ENCODE measurements at regions not wholly inside any gene's neighbourhood (a gene's known extent, or its start where the extent isn't known, plus 50 kb on each side); places are given as distances from the start of the nearest gene placed in this dataset.

GRCh38 chr22:49449811-49450446 lies 377.7 kb downstream of the BRD1 start:
- no peak for DNase-seq

- no peak for DNase-seq
Measured at GRCh38 chr22:49449377-49449776, 378.3 kb downstream of the BRD1 start.

GRCh38 chr22:49448526-49448925 lies 379.1 kb downstream of the BRD1 start:
- DNase-seq = no peak

DNA sequence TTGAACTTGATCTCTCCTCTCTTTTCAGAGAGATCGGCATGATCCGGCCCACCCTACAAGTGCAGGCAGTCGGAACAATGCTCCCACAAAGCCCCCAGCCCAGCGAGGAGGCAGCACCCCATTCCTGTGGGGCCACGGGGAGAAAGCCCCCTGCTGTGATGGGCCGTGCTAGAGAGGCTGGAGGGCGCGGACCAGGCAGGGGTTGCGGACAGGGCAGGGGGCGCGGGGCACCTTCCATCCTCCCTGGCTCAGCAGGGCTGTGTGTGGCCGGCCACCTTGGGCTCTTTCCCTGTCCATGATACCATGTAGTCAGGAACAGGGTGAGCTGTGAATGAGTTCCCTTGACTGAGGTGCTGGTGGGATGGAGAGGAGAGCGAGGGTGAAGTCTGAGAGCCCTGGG lies 379.8 kb downstream of the BRD1 start:
- no peak for DNase-seq

DNA sequence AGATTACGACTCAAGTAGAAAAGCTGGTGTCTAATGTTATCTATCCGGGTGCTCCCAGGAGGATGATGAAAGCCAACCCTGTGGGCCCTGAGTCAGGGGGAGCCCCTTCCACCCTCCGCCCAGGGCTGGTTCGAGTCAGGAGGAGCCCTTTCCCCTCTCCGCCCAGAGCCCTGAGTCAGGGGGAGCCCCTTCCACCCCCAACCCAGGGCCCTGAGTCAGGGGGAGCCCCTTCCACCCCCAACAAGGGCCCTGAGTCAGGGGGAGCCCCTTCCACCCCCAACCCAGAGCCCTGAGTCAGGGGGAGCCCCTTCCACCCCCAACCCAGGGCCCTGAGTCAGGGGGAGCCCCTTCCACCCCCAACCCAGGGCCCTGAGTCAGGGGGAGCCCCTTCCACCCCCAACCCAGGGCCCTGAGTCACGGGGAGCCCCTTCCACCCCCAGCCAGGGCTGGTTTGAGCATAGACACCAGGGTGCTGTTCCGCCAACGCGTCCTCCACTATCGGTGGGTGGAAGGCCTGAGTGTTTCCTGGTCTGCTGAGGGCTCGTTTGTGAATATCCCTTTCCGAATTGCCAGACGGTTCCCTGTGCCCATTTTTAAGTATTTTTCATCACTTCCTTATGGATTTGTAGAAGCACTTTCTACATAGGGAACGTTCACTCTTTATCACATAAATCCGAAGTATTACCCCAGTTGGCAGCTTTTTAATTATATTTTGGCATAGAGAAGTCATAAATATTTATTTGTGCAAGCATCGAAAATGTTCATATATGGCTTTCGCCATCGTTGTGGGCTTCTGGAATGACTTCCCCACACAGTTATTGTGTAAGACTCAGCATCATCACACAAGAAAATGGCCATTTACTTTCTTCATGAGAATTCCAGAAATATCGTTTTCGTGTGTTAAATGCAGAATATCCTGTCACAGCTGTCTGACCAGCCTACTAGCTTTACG lies 380.6 kb downstream of the BRD1 start:
- no peak for DNase-seq

- no peak for DNase-seq
Measured at GRCh38 chr22:49446145-49446758, 381.4 kb downstream of the BRD1 start.

- no peak for DNase-seq
Measured at GRCh38 chr22:49444781-49445180, 382.9 kb downstream of the BRD1 start.

- DNase-seq = no peak
Measured at GRCh38 chr22:49440931-49441330, 386.7 kb downstream of the BRD1 start.

DNA sequence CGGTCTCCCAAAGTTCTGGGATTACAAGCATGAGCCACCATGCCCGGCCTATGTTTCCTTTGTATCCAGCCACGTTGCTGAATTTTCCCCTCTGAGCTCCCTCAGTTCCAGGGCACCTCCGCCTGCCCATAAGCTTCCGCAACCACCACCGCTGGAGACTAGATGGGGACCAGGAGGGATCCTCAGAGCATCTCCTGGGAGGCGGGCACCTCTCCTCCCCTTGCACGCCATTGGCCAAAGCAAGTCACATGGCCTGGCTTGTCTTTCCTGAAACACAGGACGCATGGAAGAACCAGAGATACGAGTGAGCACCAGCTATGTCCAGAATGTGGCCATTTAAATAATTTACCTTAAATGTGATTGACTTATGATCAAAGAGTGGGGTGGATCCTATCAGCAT lies 388.3 kb downstream of the BRD1 start:
- no peak for DNase-seq

GRCh38 chr22:49437956-49438355 lies 389.7 kb downstream of the BRD1 start:
- no peak for DNase-seq

GRCh38 chr22:49437356-49437755 lies 390.3 kb downstream of the BRD1 start:
- no peak for DNase-seq

- DNase-seq = no peak
Measured at GRCh38 chr22:49436056-49436455, 391.6 kb downstream of the BRD1 start.

GRCh38 chr22:49435596-49435995 lies 392.1 kb downstream of the BRD1 start:
- DNase-seq = no peak

GRCh38 chr22:49433717-49434611 lies 393.7 kb downstream of the BRD1 start:
- no peak for DNase-seq

GRCh38 chr22:49432897-49433443 lies 394.7 kb downstream of the BRD1 start:
- DNase-seq = no peak

DNA sequence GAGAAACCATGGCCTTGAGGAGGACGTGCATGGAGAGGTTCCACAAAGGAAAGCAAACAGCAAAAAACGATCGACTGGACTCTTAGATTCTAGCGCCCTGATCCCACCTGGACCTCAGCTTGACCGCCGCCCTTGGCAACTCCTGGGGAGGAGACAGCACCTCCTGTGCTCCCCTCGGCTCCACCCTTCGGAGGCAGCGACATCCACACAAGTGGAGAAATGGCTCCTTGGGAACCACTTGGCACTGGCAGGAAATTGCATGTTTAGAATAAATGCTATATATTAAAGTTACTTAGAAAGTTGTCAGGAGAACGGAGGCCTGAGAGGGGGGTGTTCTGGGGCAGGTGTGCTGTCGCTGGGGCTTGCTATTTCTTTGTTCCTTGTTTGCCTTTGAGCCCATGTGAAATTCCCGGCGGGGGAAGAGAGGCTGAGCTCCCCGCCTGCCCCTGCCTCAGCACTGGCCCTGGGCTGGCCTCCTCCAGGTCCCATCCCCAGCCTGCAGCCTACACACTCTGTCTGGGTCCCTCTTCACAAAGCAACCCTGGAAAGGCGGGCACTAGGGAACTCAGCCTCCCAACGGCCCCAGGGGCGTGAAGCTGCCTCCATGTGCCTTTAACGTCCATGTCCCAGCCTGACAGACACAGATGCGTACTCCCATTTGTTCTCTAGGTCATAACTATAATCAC lies 395.3 kb downstream of the BRD1 start:
- DNase-seq = no peak

- DNase-seq = no peak
Measured at GRCh38 chr22:49431551-49431950, 396.1 kb downstream of the BRD1 start.

- DNase-seq = no peak
Measured at GRCh38 chr22:49429066-49429465, 398.6 kb downstream of the BRD1 start.

DNA sequence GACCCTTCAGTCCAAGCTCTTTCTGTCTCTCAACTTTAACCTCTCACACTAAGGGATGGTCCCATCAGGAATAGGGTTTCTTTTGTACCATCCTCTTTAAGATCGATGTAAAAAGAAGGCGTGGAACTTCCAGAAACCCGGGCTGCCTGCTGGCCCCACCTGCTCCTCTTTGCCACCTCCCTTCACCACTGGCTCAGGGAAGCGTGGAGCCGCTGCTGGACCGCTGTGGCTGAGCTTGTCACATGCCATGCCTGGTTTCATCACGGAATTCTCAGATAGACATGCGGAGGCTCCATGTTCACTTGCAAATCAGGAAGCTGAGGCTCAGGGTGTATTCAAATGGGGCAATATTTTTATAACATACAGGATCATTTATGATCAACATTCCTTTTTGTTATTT lies 399.7 kb downstream of the BRD1 start:
- DNase-seq = no peak

GRCh38 chr22:49427341-49427740 lies 400.3 kb downstream of the BRD1 start:
- no peak for DNase-seq

GRCh38 chr22:49426618-49427266 lies 400.9 kb downstream of the BRD1 start:
- no peak for DNase-seq

Measured in hematopoietic multipotent progenitor cell treated with erythropoietin and hydrocortisone succinate and interleukin-3 and kit ligand, for 4 days (in vitro differentiated cells).